SK-N-SH treated with all-trans-retinoic acid at 6 μM for 48 hours (cell line): ENCODE measurements at regions not wholly inside any gene's neighbourhood (a gene's known extent, or its start where the extent isn't known, plus 50 kb on each side); places are given as distances from the start of the nearest gene placed in this dataset.

Source experiments
- ATAC-seq: fragments of 200-7000 bp; cut with Tn5 transposase; 3 replicates; pipeline ENCODE4 v1.9.1; 2020; ENCODE audit warnings: mild to moderate bottlenecking, moderate library complexity
- ARNTL ChIP-seq: fragments of 450-650 bp; formaldehyde crosslinking; IDR thresholded peaks from 2 replicates; pipeline ENCODE4 v1.5.0; 2020; ENCODE audit warnings: low read depth, mild to moderate bottlenecking, moderate library complexity, borderline replicate concordance
- BACH2 ChIP-seq: fragments of 250-450 bp; sonication (Bioruptor Pico); IDR thresholded peaks from 2 replicates; pipeline ENCODE4 v1.9.0; 2021; ENCODE audit warnings: mild to moderate bottlenecking, borderline replicate concordance
- CREB5 ChIP-seq: fragments of 250-450 bp; sonication (Bioruptor Pico); IDR thresholded peaks from 2 replicates; pipeline ENCODE4 v1.5.1; 2020; ENCODE audit warnings: low read depth, mild to moderate bottlenecking, moderate library complexity
- CSDC2 ChIP-seq: fragments of 250-450 bp; sonication (Bioruptor Pico); IDR thresholded peaks from 2 replicates; pipeline ENCODE4 v1.5.0; 2020; ENCODE audit warnings: mild to moderate bottlenecking, moderate library complexity
- CSRNP3 ChIP-seq: fragments of 250-450 bp; sonication (Bioruptor Pico); IDR thresholded peaks from 2 replicates; pipeline ENCODE4 v1.5.1; 2021; ENCODE audit warnings: mild to moderate bottlenecking, moderate library complexity
- ESRRG ChIP-seq: fragments of 250-450 bp; sonication (Bioruptor Pico); IDR thresholded peaks from 2 replicates; pipeline ENCODE4 v1.6.1; 2021; ENCODE audit warnings: mild to moderate bottlenecking
- GLIS3 ChIP-seq: fragments of 250-450 bp; sonication (Bioruptor Pico); IDR thresholded peaks from 2 replicates; pipeline ENCODE4 v1.5.0; 2020; ENCODE audit warnings: mild to moderate bottlenecking, moderate library complexity
- ISL1 ChIP-seq: fragments of 250-450 bp; sonication (Bioruptor Pico); IDR thresholded peaks from 2 replicates; pipeline ENCODE4 v2.1.2; 2022; ENCODE audit warnings: mild to moderate bottlenecking, moderate library complexity
- OSR1 ChIP-seq: fragments of 250-450 bp; sonication (Bioruptor Pico); IDR thresholded peaks from 2 replicates; pipeline ENCODE4 v1.8.0; 2022; ENCODE audit warnings: moderate library complexity, mild to moderate bottlenecking, inconsistent platforms
- PPARA ChIP-seq: fragments of 250-450 bp; sonication (Bioruptor Pico); IDR thresholded peaks from 2 replicates; pipeline ENCODE4 v1.5.0; 2020; ENCODE audit warnings: mild to moderate bottlenecking, borderline replicate concordance
- RARB ChIP-seq: fragments of 250-450 bp; sonication (Bioruptor Pico); IDR thresholded peaks from 2 replicates; pipeline ENCODE4 v1.8.0; 2021; ENCODE audit warnings: mild to moderate bottlenecking, moderate library complexity
- SNAI2 ChIP-seq: fragments of 250-450 bp; sonication (Bioruptor Pico); IDR thresholded peaks from 2 replicates; pipeline ENCODE4 v1.5.0; 2020; ENCODE audit warnings: mild to moderate bottlenecking, moderate library complexity
- TCF4 ChIP-seq: fragments of 250-450 bp; sonication (Bioruptor Pico); IDR thresholded peaks from 2 replicates; pipeline ENCODE4 v1.8.0; 2021; ENCODE audit warnings: mild to moderate bottlenecking, moderate library complexity, borderline replicate concordance
- TOX ChIP-seq: fragments of 250-450 bp; sonication (Bioruptor Pico); IDR thresholded peaks from 2 replicates; pipeline ENCODE4 v1.8.0; 2021; ENCODE audit warnings: mild to moderate bottlenecking, moderate library complexity, borderline replicate concordance
- TSHZ2 ChIP-seq: fragments of 250-450 bp; sonication (Bioruptor Pico); IDR thresholded peaks from 2 replicates; pipeline ENCODE4 v1.5.0; 2020; ENCODE audit warnings: mild to moderate bottlenecking, moderate library complexity
- ZC3H10 ChIP-seq: fragments of 250-450 bp; sonication (Bioruptor Pico); IDR thresholded peaks from 2 replicates; pipeline ENCODE4 v1.5.1; 2021; ENCODE audit warnings: mild to moderate bottlenecking, moderate library complexity
- ZFP3 ChIP-seq: fragments of 250-450 bp; sonication (Bioruptor Pico); IDR thresholded peaks from 2 replicates; pipeline ENCODE4 v1.5.0; 2020; ENCODE audit warnings: mild to moderate bottlenecking, moderate library complexity
- ZFP30 ChIP-seq: fragments of 450-650 bp; formaldehyde crosslinking; IDR thresholded peaks from 2 replicates; pipeline ENCODE4 v1.5.0; 2022; ENCODE audit warnings: mild to moderate bottlenecking, moderate library complexity
- ZNF565 ChIP-seq: fragments of 450-650 bp; formaldehyde crosslinking; conservative IDR thresholded peaks from 2 replicates; pipeline ENCODE4 v1.5.0; 2020; ENCODE audit warnings: low read depth, mild to moderate bottlenecking, moderate library complexity
- ZNF70 ChIP-seq: fragments of 450-650 bp; formaldehyde crosslinking; IDR thresholded peaks from 2 replicates; pipeline ENCODE4 v1.5.0; 2020; ENCODE audit warnings: mild to moderate bottlenecking, moderate library complexity
- ZNF8 ChIP-seq: fragments of 450-650 bp; formaldehyde crosslinking; IDR thresholded peaks from 2 replicates; pipeline ENCODE4 v1.5.0; 2020; ENCODE audit warnings: mild to moderate bottlenecking, moderate library complexity
- TF ChIP-seq, protein P1 (sequence below): fragments of 250-450 bp; sonication (Bioruptor Pico); IDR thresholded peaks from 2 replicates; pipeline ENCODE4 v1.8.0; 2021; ENCODE audit warnings: low read depth, mild to moderate bottlenecking, moderate library complexity, borderline replicate concordance
- TF ChIP-seq, protein P2 (sequence below): fragments of 250-450 bp; sonication (Bioruptor Pico); IDR thresholded peaks from 2 replicates; pipeline ENCODE4 v1.8.0; 2020; ENCODE audit warnings: mild to moderate bottlenecking, moderate library complexity, borderline replicate concordance

DNA sequence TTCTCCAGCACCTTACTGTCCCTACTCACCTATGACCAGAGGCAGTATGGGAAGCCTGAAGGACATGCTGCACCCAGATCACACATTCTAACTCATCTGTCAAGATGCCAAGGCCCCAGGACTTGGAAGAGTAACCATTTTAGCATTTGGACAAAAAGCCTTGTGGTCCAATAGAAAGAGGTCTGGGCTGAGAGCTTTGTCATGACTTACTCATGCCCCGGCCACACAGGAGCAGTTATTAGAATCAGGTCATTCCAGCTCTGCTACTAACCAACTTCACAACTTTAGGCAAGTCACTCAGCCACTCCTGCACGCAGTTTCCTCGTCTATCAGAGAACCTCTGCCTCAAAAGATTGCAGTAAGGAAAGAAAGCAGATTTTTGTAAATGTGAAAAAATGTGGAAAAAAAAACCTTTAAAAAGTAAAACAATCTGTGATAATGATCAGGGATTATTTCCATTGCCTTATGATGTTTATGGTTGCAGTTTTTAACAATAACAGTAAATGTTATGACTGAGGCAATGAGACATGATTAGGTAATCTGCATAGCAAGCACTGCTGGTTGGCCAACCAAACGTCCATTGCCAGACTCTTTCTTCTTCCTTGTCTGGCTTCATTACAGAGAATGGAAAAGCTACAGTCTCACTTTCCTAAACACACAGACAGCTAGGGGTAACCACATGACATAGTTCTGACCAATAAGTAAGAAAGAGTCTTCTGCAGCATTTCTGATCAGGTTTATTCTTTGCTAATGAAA, 255.4 kb upstream of the CHAC2 start:
- no peak for ATAC-seq
- TF ChIP-seq, protein P1, sequence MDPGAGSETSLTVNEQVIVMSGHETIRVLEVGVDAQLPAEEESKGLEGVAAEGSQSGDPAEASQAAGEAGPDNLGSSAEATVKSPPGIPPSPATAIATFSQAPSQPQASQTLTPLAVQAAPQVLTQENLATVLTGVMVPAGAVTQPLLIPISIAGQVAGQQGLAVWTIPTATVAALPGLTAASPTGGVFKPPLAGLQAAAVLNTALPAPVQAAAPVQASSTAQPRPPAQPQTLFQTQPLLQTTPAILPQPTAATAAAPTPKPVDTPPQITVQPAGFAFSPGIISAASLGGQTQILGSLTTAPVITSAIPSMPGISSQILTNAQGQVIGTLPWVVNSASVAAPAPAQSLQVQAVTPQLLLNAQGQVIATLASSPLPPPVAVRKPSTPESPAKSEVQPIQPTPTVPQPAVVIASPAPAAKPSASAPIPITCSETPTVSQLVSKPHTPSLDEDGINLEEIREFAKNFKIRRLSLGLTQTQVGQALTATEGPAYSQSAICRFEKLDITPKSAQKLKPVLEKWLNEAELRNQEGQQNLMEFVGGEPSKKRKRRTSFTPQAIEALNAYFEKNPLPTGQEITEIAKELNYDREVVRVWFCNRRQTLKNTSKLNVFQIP (CRISPR knock-in tag) = no peak
- TF ChIP-seq CREB5 (CRISPR knock-in tag) (no peak), TCF4 (CRISPR knock-in tag) (no peak), ZNF8 (CRISPR knock-in tag) (no peak), ZNF70 (CRISPR knock-in tag) (no peak), CSRNP3 (CRISPR knock-in tag) (no peak), CSDC2 (CRISPR knock-in tag) (no peak), SNAI2 (CRISPR knock-in tag) (no peak), ARNTL (CRISPR knock-in tag) (no peak), ESRRG (CRISPR knock-in tag) (no peak), TOX (CRISPR knock-in tag) (no peak), PPARA (CRISPR knock-in tag) (no peak), ZNF565 (CRISPR knock-in tag) (no peak), BACH2 (no peak), OSR1 (CRISPR knock-in tag) (no peak), ISL1 (CRISPR knock-in tag) (no peak), ZFP30 (CRISPR knock-in tag) (no peak), ZC3H10 (CRISPR knock-in tag) (no peak), GLIS3 (CRISPR knock-in tag) (no peak)
- TF ChIP-seq, protein P2, sequence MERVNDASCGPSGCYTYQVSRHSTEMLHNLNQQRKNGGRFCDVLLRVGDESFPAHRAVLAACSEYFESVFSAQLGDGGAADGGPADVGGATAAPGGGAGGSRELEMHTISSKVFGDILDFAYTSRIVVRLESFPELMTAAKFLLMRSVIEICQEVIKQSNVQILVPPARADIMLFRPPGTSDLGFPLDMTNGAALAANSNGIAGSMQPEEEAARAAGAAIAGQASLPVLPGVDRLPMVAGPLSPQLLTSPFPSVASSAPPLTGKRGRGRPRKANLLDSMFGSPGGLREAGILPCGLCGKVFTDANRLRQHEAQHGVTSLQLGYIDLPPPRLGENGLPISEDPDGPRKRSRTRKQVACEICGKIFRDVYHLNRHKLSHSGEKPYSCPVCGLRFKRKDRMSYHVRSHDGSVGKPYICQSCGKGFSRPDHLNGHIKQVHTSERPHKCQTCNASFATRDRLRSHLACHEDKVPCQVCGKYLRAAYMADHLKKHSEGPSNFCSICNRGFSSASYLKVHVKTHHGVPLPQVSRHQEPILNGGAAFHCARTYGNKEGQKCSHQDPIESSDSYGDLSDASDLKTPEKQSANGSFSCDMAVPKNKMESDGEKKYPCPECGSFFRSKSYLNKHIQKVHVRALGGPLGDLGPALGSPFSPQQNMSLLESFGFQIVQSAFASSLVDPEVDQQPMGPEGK (CRISPR knock-in tag) = no peak

DNA sequence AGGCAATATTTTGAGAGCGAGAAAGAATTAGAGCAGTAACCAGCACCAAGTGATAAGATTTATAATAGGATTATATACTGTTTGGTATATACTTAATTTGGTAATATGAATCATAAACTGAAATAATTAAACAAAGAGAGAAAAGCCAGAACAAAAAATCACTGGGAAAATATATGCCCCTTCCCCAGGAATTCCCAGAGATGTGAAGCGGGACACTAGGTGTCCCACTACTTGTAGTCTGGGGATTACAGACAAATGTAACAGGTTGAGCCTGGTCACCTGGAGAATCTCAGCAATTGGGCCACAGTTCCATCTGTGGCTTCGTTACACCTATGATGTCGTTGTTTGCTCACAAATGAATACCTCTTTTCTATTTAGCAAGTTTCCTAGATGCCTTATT, 256.1 kb upstream of the CHAC2 start:
- no peak for ATAC-seq
- TF ChIP-seq TSHZ2 (CRISPR knock-in tag) = no peak
- TF ChIP-seq, all 23 proteins: peak for 0

- no peak for ATAC-seq
- TF ChIP-seq, protein P2 (CRISPR knock-in tag) = no peak
- no peak for TF ChIP-seq RARB
- no peak for TF ChIP-seq TCF4 (CRISPR knock-in tag)
- no peak for TF ChIP-seq GLIS3 (CRISPR knock-in tag)
- TF ChIP-seq, protein P1 (CRISPR knock-in tag) = no peak
- TF ChIP-seq ZFP3 = no peak
- TF ChIP-seq CREB5 (CRISPR knock-in tag) = no peak
- TF ChIP-seq ZFP30 (CRISPR knock-in tag) = no peak
- TF ChIP-seq ARNTL (CRISPR knock-in tag) = no peak
Observed at GRCh38 chr2:53510401-53510800, 257.2 kb upstream of the CHAC2 start.
